ENCODE measurements at regions not wholly inside any gene's neighbourhood (a gene's known extent, or its start where the extent isn't known, plus 50 kb on each side); places are given as distances from the start of the nearest gene placed in this dataset.

DNA sequence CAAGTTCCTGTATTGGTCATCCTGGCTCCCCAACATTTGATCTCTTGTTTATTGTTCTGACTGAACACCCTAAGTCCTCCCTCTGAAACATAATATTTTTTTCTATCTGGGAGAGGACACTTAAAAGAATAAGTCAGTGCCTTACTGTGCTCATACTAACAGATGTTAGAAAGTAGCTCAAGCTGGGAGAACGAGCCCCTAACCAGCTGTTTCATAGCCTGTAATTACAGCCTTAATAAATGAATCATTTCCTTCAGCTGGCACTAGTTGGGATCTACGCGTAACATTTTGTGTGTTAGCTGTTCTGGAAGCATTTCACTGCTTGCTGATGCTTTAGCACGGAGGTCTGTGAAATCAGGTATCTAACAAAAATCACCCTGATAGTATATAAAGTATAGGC, 345.9 kb upstream of the RIOK2 start:
- TF ChIP-seq, protein P1, sequence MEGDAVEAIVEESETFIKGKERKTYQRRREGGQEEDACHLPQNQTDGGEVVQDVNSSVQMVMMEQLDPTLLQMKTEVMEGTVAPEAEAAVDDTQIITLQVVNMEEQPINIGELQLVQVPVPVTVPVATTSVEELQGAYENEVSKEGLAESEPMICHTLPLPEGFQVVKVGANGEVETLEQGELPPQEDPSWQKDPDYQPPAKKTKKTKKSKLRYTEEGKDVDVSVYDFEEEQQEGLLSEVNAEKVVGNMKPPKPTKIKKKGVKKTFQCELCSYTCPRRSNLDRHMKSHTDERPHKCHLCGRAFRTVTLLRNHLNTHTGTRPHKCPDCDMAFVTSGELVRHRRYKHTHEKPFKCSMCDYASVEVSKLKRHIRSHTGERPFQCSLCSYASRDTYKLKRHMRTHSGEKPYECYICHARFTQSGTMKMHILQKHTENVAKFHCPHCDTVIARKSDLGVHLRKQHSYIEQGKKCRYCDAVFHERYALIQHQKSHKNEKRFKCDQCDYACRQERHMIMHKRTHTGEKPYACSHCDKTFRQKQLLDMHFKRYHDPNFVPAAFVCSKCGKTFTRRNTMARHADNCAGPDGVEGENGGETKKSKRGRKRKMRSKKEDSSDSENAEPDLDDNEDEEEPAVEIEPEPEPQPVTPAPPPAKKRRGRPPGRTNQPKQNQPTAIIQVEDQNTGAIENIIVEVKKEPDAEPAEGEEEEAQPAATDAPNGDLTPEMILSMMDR (IDR thresholded peaks at IDR 0.05; ENCODE audit: borderline replicate concordance): no peak
- Histone ChIP-seq H3K9me3 (replicated peaks) (no peaks in the 10 kb centered on the region), H3K4me1 (no peaks in the 10 kb centered on the region), H3K27ac (replicated peaks) (no peak overlapping the region), H3K4me3 (no peak overlapping the region), H3K27me3 (ENCODE audit: low read depth) (no peaks in the 10 kb centered on the region), H3K36me3 (no peaks in the 10 kb centered on the region)
- no peak for DNase-seq
- intact Hi-C loops (cut with micrococcal nuclease): no loop called here

DNA sequence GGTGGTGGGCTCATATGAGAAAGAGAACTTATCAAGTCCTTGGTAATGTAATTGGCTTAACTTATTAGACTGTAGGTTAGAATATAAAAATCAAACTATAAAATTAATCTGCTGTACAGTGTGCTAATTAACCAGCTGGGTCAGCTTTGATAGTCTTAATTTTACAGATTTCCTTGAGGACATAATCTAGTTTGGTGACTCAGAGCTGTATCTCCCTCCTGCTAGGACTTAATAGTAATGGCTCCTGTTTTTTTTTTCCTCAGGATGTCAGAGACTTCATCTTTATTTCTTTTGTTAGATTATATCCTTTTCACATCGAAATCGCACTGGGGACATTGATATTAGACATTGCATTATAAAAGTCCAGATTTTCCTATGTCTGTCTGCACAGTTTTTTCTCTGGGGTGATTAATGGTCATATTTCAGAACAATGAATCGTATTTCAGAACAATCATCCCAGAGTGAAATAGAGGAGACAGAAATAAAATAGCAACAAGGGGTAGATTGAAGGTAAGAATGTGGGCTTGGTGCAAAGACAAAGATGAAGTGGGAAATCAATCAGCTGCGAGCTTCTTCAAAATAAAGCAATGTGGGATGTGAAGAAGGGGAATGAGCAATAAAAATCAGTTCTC, 346.4 kb upstream of the RIOK2 start:
- H3K9me3 ChIP-seq (replicated peaks): no peaks in the 10 kb centered on the region
- no peak overlapping the region for H3K27ac ChIP-seq (replicated peaks)
- no peaks in the 10 kb centered on the region for H3K36me3 ChIP-seq
- H3K27me3 ChIP-seq (ENCODE audit: low read depth): no peaks in the 10 kb centered on the region
- intact Hi-C loops (cut with micrococcal nuclease): no loop called here
- no peak for DNase-seq
- TF ChIP-seq, protein P1 (IDR thresholded peaks at IDR 0.05; ENCODE audit: borderline replicate concordance): no peak
- H3K4me3 ChIP-seq: no peak overlapping the region
- H3K4me1 ChIP-seq: no peaks in the 10 kb centered on the region

DNA sequence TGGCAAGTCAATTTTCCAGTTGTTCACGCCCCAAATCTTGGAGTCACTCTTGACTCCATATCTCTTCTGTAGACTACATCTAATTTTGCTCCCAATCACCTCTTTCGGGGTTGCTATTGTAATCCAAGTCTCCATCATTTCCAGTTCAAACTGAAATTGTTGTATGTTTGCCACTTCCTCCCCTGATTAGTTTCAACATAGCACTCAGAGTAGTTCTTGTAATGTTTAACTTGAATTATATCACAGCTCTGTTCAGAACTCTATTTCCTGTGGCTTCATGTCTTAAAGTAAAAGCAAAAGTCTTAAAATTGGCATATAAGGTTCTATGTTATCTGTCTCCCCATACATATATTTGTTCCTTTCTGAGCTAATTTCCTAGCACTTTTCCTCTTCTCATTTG, 348.5 kb upstream of the RIOK2 start:
- Histone ChIP-seq H3K27me3 (ENCODE audit: low read depth) (no peaks in the 10 kb centered on the region), H3K9me3 (replicated peaks) (no peaks in the 10 kb centered on the region), H3K27ac (replicated peaks) (no peak overlapping the region), H3K4me3 (no peak overlapping the region), H3K4me1 (no peaks in the 10 kb centered on the region), H3K36me3 (no peaks in the 10 kb centered on the region)
- TF ChIP-seq, protein P1 (IDR thresholded peaks at IDR 0.05; ENCODE audit: borderline replicate concordance): no peak
- no peak for DNase-seq
- intact Hi-C loops (cut with micrococcal nuclease): loop anchor here (10.0 kb wide), 1 partner anchor 297 kb away; no protein-coding TSS in a partner anchor

DNA sequence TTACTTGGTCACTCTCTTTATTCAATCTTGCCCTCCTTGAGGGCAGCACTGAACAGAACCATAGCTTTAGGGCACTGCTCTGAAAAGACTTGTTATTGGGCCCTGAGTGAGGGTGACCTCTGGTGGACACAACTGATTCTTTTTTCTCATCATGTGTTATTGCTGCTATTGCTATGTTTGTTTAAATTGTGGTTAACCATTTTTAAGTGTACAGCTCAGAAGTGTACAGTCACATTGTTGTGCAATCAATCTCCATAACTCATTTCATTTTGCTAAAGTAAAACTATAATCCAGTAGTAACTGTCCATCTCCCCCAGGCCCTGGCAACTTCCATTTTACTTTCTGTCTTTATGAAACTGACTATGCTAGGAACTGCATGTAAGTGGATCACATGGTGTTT, 351.1 kb upstream of the RIOK2 start:
- H3K36me3 ChIP-seq: no peaks in the 10 kb centered on the region
- no peak overlapping the region for H3K27ac ChIP-seq (replicated peaks)
- TF ChIP-seq, protein P1 (IDR thresholded peaks at IDR 0.05; ENCODE audit: borderline replicate concordance): peak; percentile 67
- no peaks in the 10 kb centered on the region for H3K9me3 ChIP-seq (replicated peaks)
- no peaks in the 10 kb centered on the region for H3K27me3 ChIP-seq (ENCODE audit: low read depth)
- no peak for DNase-seq
- no peaks in the 10 kb centered on the region for H3K4me1 ChIP-seq
- no peak overlapping the region for H3K4me3 ChIP-seq
- intact Hi-C loops (cut with micrococcal nuclease): loop anchor here (10.0 kb wide), 1 partner anchor 299 kb away; no protein-coding TSS in a partner anchor

DNA sequence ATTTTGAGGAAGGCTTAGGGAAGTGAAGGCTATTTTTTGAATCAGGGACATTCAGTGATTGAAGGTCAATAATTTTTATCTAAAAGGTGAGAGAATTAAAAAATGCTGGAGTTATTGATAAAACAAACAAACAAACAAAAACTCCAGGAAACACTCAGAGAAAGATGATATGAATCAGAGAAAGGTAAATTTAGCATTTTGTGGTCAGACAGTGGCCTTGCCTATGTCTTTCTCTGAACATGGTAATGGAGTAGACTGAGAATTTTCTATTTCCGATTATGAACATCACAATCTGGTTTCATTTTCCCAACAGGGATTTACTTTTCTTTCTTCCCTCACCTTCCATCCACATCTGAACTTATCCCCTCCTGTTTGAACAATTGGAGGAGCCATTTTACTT, 353.6 kb upstream of the RIOK2 start:
- intact Hi-C loops (cut with micrococcal nuclease): loop anchor here (10.0 kb wide), 1 partner anchor 302 kb away; no protein-coding TSS in a partner anchor
- no peaks in the 10 kb centered on the region for H3K9me3 ChIP-seq (replicated peaks)
- no peak for DNase-seq
- TF ChIP-seq, protein P1 (IDR thresholded peaks at IDR 0.05; ENCODE audit: borderline replicate concordance): no peak
- no peaks in the 10 kb centered on the region for H3K36me3 ChIP-seq
- no peak overlapping the region for H3K27ac ChIP-seq (replicated peaks)
- H3K4me3 ChIP-seq: no peak overlapping the region
- no peaks in the 10 kb centered on the region for H3K4me1 ChIP-seq
- H3K27me3 ChIP-seq (ENCODE audit: low read depth): no peaks in the 10 kb centered on the region
